MM.1S (cell line): ENCODE measurements at regions not wholly inside any gene's neighbourhood (a gene's known extent, or its start where the extent isn't known, plus 50 kb on each side); places are given as distances from the start of the nearest gene placed in this dataset.

Source experiments
- EZH2phosphoT487 ChIP-seq: fragments of 300-600 bp; sonication (generic); IDR thresholded peaks from 2 replicates; pipeline ENCODE4 v1.6.1; 2018; ENCODE audit warnings: antibody characterized with exemption, low read length
- TF ChIP-seq, protein P1 (sequence below): fragments of 300-600 bp; sonication (generic); IDR thresholded peaks from 2 replicates; pipeline ENCODE4 v1.5.1; 2016; ENCODE audit warnings: antibody characterized with exemption, low read length, mixed read lengths

DNA sequence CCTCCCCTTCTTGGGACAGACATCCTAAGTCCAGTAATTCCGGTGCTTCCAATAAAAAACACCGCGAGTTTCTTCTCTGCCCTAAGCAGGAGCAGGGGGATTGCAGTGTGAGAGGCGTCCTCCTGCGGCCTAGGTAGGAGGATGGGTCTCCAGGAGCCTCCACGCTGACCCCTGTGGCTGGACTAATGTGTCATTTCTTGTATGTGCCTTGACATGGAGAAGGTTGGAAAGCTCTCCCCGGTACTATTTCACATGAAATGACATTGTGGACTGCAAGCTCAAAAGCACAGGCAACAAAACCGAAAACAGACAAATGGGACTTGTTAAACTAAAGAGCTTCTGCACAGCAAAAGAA, 66.6 kb upstream of the ENPP6 start:
- TF ChIP-seq, protein P1, sequence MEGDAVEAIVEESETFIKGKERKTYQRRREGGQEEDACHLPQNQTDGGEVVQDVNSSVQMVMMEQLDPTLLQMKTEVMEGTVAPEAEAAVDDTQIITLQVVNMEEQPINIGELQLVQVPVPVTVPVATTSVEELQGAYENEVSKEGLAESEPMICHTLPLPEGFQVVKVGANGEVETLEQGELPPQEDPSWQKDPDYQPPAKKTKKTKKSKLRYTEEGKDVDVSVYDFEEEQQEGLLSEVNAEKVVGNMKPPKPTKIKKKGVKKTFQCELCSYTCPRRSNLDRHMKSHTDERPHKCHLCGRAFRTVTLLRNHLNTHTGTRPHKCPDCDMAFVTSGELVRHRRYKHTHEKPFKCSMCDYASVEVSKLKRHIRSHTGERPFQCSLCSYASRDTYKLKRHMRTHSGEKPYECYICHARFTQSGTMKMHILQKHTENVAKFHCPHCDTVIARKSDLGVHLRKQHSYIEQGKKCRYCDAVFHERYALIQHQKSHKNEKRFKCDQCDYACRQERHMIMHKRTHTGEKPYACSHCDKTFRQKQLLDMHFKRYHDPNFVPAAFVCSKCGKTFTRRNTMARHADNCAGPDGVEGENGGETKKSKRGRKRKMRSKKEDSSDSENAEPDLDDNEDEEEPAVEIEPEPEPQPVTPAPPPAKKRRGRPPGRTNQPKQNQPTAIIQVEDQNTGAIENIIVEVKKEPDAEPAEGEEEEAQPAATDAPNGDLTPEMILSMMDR = no peak
- no peak for TF ChIP-seq EZH2phosphoT487
